WTC11 (cell line): ENCODE measurements at regions not wholly inside any gene's neighbourhood (a gene's known extent, or its start where the extent isn't known, plus 50 kb on each side); places are given as distances from the start of the nearest gene placed in this dataset.

Experiments used
- CTCF ChIP-seq: fragments of 200-600 bp; IDR thresholded peaks from 2 replicates; pipeline ENCODE4 v1.8.0; 2022; ENCODE audit warnings: antibody characterized with exemption
- GRHL2 ChIP-seq: fragments of 250-450 bp; sonication (Bioruptor Pico); IDR thresholded peaks from 2 replicates; pipeline ENCODE4 v1.8.0; 2022; ENCODE audit warnings: mild to moderate bottlenecking, moderate library complexity; ENCODE audit not compliant: insufficient replicate concordance, severe bottlenecking

- TF ChIP-seq CTCF (no peak), GRHL2 (CRISPR knock-in tag) (no peak)
Observed at GRCh38 chr2:18253686-18254197, 306.7 kb downstream of the RDH14 start.
